SK-N-SH (cell line): ENCODE measurements at regions not wholly inside any gene's neighbourhood (a gene's known extent, or its start where the extent isn't known, plus 50 kb on each side); places are given as distances from the start of the nearest gene placed in this dataset.

Experiments used
- CTCF ChIA-PET: fragments of 300-600, 350-600 bp; formaldehyde crosslinking; extraction: SDS; loops from one replicate; lab custom pipeline; 2021; lab: Yijun Ruan, JAX
- POLR2A ChIA-PET: fragments of 350-600 bp; sonication (Branson Sonifier 250); formaldehyde crosslinking; extraction: SDS; loops from one replicate; lab custom pipeline; 2020; ENCODE audit warnings: antibody characterized with exemption, inconsistent platforms; lab: Yijun Ruan, JAX
- DNase-seq: peaks from one replicate; pipeline ENCODE4 v3.0.0; 2012
- H2AFZ ChIP-seq: fragments of 200-600 bp; sonication (generic); 2 replicates; pipeline ENCODE4 v1.8.1; 2016; ENCODE audit warnings: antibody characterized with exemption, mild to moderate bottlenecking, low read depth
- H3F3A ChIP-seq: fragments of 200-600 bp; sonication (generic); replicated peaks from 2 replicates; pipeline ENCODE3; 2016; ENCODE audit warnings: antibody characterized with exemption, mild to moderate bottlenecking; ENCODE audit not compliant: insufficient read depth
- H3K27ac ChIP-seq, 2 experiments: fragments of 200-500 bp in 1 of 2; fragments of 200-600 bp in 1 of 2; sonication (Bioruptor generic) in 1 of 2; sonication (generic), shearing (Covaris generic) in 1 of 2; 2 replicates each; pipeline versions ENCODE4 v1.5.1 to v1.6.1; 2014 to 2016; ENCODE audit warnings: low read depth in 2 of 2, inconsistent platforms in 1 of 2, low read length in 1 of 2, mild to moderate bottlenecking in 1 of 2, mixed read lengths in 1 of 2
- H3K27me3 ChIP-seq: fragments of 200-600 bp; sonication (generic), shearing (Covaris generic); 2 replicates; pipeline ENCODE4 v1.6.1; 2016; ENCODE audit warnings: mixed run types; ENCODE audit not compliant: insufficient read depth
- H3K36me3 ChIP-seq, 2 experiments: fragments of 200-500 bp in 1 of 2; fragments of 200-600 bp in 1 of 2; sonication (Bioruptor generic) in 1 of 2; sonication (generic) in 1 of 2; replicated peaks in 1 of 2; 2 replicates each; pipeline versions ENCODE3 to v1.5.1; 2014 to 2016; ENCODE audit warnings: low read length in 1 of 2, mild to moderate bottlenecking in 1 of 2; ENCODE audit not compliant: insufficient read depth in 2 of 2, control insufficient read depth in 1 of 2
- H3K4me1 ChIP-seq, 2 experiments: fragments of 200-500 bp in 1 of 2; fragments of 200-600 bp in 1 of 2; sonication (Bioruptor generic) in 1 of 2; sonication (generic), shearing (Covaris generic) in 1 of 2; 2 replicates each; pipeline versions ENCODE4 v1.5.1 to v1.6.1; 2014 to 2016; ENCODE audit warnings: low read depth in 1 of 2, low read length in 1 of 2, mixed run types in 1 of 2; ENCODE audit not compliant: insufficient read depth in 2 of 2, control insufficient read depth in 1 of 2
- H3K4me2 ChIP-seq: fragments of 200-600 bp; sonication (generic), shearing (Covaris generic); 2 replicates; pipeline ENCODE4 v1.6.1; 2017; ENCODE audit warnings: mixed run types
- H3K4me3 ChIP-seq, 2 experiments: fragments of 200-500 bp in 1 of 2; fragments of 200-600 bp in 1 of 2; sonication (Bioruptor generic) in 1 of 2; sonication (generic), shearing (Covaris generic) in 1 of 2; 2 replicates each; pipeline versions ENCODE4 v1.5.1 to v1.8.1; 2014 to 2016; ENCODE audit warnings: low read depth in 2 of 2, inconsistent platforms in 1 of 2, low read length in 1 of 2, mild to moderate bottlenecking in 1 of 2, mixed read lengths in 1 of 2, moderate library complexity in 1 of 2
- H3K79me2 ChIP-seq: fragments of 200-600 bp; sonication (generic); 2 replicates; pipeline ENCODE4 v1.8.1; 2017; ENCODE audit warnings: mild to moderate bottlenecking; ENCODE audit not compliant: insufficient read depth
- H3K9ac ChIP-seq: fragments of 200-600 bp; sonication (generic); 2 replicates; pipeline ENCODE4 v1.6.1; 2017; ENCODE audit warnings: mixed run types
- H3K9me2 ChIP-seq: fragments of 200-600 bp; sonication (generic); 2 replicates; pipeline ENCODE4 v1.6.1; 2017; ENCODE audit warnings: mixed run types
- H3K9me3 ChIP-seq: fragments of 200-600 bp; sonication (generic); 2 replicates; pipeline ENCODE4 v1.6.1; 2017; ENCODE audit warnings: mixed run types, mild to moderate bottlenecking, moderate library complexity
- H4K20me1 ChIP-seq: fragments of 200-600 bp; sonication (generic); 2 replicates; pipeline ENCODE4 v1.6.1; 2017; ENCODE audit warnings: mild to moderate bottlenecking, mixed run types; ENCODE audit not compliant: insufficient read depth
- ELF1 ChIP-seq: IDR thresholded peaks from 2 replicates; pipeline ENCODE4 v1.4.0; 2012
- EZH2phosphoT487 ChIP-seq: fragments of 200-600 bp; sonication (generic); IDR thresholded peaks from 2 replicates; pipeline ENCODE4 v1.6.1; 2017; ENCODE audit warnings: low read depth, mixed run types, mild to moderate bottlenecking, antibody characterized with exemption, moderate library complexity, borderline replicate concordance
- FOSL2 ChIP-seq: IDR thresholded peaks from 2 replicates; pipeline ENCODE4 v1.4.0; 2012; ENCODE audit warnings: low read depth, mild to moderate bottlenecking, moderate library complexity, borderline replicate concordance
- FOXJ3 ChIP-seq: sonication (generic); formaldehyde crosslinking; IDR thresholded peaks from 2 replicates; pipeline ENCODE4 v1.5.1; 2020; ENCODE audit warnings: mild to moderate bottlenecking, missing genetic modification reagents
- FOXM1 ChIP-seq: IDR thresholded peaks from 2 replicates; pipeline ENCODE4 v1.4.0; 2012; ENCODE audit warnings: low read depth, mild to moderate bottlenecking
- MAX ChIP-seq: IDR thresholded peaks from 2 replicates; pipeline ENCODE4 v1.4.0; 2012; ENCODE audit warnings: low read depth
- MEF2A ChIP-seq: IDR thresholded peaks from 2 replicates; pipeline ENCODE4 v1.4.0; 2012; ENCODE audit warnings: low read depth, borderline replicate concordance
- MXI1 ChIP-seq: IDR thresholded peaks from 2 replicates; pipeline ENCODE4 v1.6.1; 2012; ENCODE audit warnings: mild to moderate bottlenecking, low read depth, low read length, improper control_type of control experiment
- NFIC ChIP-seq: IDR thresholded peaks from 2 replicates; pipeline ENCODE4 v1.4.0; 2012; ENCODE audit warnings: borderline replicate concordance
- POLR2AphosphoS5 ChIP-seq: IDR thresholded peaks from 2 replicates; pipeline ENCODE4 v1.6.1; 2012; ENCODE audit warnings: low read depth, low read length
- RAD21 ChIP-seq: IDR thresholded peaks from 2 replicates; pipeline ENCODE4 v1.6.1; 2012; ENCODE audit warnings: mild to moderate bottlenecking, low read length
- RCOR1 ChIP-seq: fragments of 150-350 bp; IDR thresholded peaks from 2 replicates; pipeline ENCODE4 v1.6.1; 2017; ENCODE audit warnings: antibody characterized with exemption, low read length
- RFX5 ChIP-seq: IDR thresholded peaks from 2 replicates; pipeline ENCODE4 v1.6.1; 2012; ENCODE audit warnings: mild to moderate bottlenecking, improper control_type of control experiment, low read length
- RXRA ChIP-seq: IDR thresholded peaks from 2 replicates; pipeline ENCODE4 v1.4.0; 2012; ENCODE audit warnings: low read depth, mild to moderate bottlenecking, borderline replicate concordance
- SIN3A ChIP-seq: IDR thresholded peaks from 2 replicates; pipeline ENCODE4 v1.6.1; 2012; ENCODE audit warnings: low read depth, mild to moderate bottlenecking, low read length, moderate library complexity, borderline replicate concordance
- SMC3 ChIP-seq: IDR thresholded peaks from 2 replicates; pipeline ENCODE4 v1.6.1; 2012; ENCODE audit warnings: low read depth, low read length, improper control_type of control experiment
- TCF12 ChIP-seq: IDR thresholded peaks from 2 replicates; pipeline ENCODE4 v1.4.0; 2012
- TEAD4 ChIP-seq: IDR thresholded peaks from 2 replicates; pipeline ENCODE4 v1.4.0; 2012; ENCODE audit warnings: mild to moderate bottlenecking, borderline replicate concordance; ENCODE audit not compliant: insufficient read depth
- YY1 ChIP-seq: IDR thresholded peaks from 2 replicates; pipeline ENCODE4 v1.4.0; 2012; ENCODE audit warnings: low read depth, mild to moderate bottlenecking
- ZBTB33 ChIP-seq: IDR thresholded peaks from 2 replicates; pipeline ENCODE4 v1.4.0; 2012; ENCODE audit warnings: low read depth, borderline replicate concordance
- WGBS: methylation state at CpG from one replicate; pipeline ENCODE4 v1.1.6; 2017; ENCODE audit warnings: low lambda C conversion rate; 5-methylcytosine and 5-hydroxymethylcytosine counted together
- TF ChIP-seq, protein P1 (sequence below): fragments of 150-350 bp; IDR thresholded peaks from 2 replicates; pipeline ENCODE4 v1.6.1; 2016; ENCODE audit warnings: mild to moderate bottlenecking, low read depth, low read length

DNA sequence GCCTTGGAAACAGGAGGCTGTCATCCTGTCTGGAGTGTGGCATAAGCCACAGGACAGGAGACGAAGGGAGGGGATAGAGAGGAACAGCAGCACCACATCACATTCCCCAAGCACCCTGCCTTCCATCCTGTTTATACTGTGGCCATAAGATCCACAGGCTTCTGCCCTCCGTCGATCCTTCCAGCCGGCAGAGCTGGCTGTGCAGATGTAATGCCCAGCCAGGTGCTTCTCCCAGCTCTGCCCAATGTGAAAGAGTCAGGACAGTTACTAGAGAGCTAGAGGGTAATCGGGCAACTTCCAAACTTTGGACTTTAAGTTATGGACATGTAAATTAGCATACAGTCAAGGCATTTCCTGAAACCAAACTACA is 368.4 kb downstream of the SOX9 start:
- Histone ChIP-seq H3K36me3 (no peaks in the 10 kb centered on the region), H3K79me2 (peaks cover 2% of the 10 kb centered on the region; the same call in 1 of the 2 replicates), H3K9me3 (no peaks in the 10 kb centered on the region), H3K4me1 (no peaks in the 10 kb centered on the region; a peak in 1 of 4 replicates), H3K9me2 (no peaks in the 10 kb centered on the region), H4K20me1 (no peaks in the 10 kb centered on the region), H3K27me3 (no peaks in the 10 kb centered on the region), H2AFZ (no peak overlapping the region), H3K4me2 (no peak overlapping the region), H3K4me3 (no peak overlapping the region), H3K27ac (no peak overlapping the region), H3F3A (no peaks in the 10 kb centered on the region), H3K9ac (no peak overlapping the region)
- CTCF ChIA-PET = interaction anchor here (1.0 to 1.4 kb wide), 2 partner anchors 10 to 44 kb away, joined by 3 to 4 read pairs; no protein-coding TSS in a partner anchor
- POLR2A ChIA-PET = no interaction called here
- WGBS = 83% methylated on average over 5 of the region's 5 CpGs
- no peak for TF ChIP-seq RXRA
- no peak for TF ChIP-seq NFIC
- TF ChIP-seq SMC3 = no peak
- TF ChIP-seq TEAD4 = no peak
- no peak for TF ChIP-seq YY1
- TF ChIP-seq RFX5 = no peak
- TF ChIP-seq MAX = no peak
- TF ChIP-seq FOXM1 = no peak
- TF ChIP-seq MXI1 = no peak
- no peak for TF ChIP-seq POLR2AphosphoS5
- no peak for TF ChIP-seq RAD21
- no peak for TF ChIP-seq TCF12
- TF ChIP-seq ELF1 = no peak
- no peak for TF ChIP-seq RCOR1
- TF ChIP-seq FOXJ3 (CRISPR knock-in tag) = no peak
- no peak for DNase-seq

GRCh38 chr17:72491102-72491501 is 370.3 kb downstream of the SOX9 start:
- Histone ChIP-seq H3K36me3 (no peaks in the 10 kb centered on the region), H3K4me3 (no peak overlapping the region), H3K27ac (no peak overlapping the region), H3F3A (no peaks in the 10 kb centered on the region), H3K4me1 (no peaks in the 10 kb centered on the region; a peak in 1 of 4 replicates), H3K79me2 (peaks cover 14% of the 10 kb centered on the region), H3K4me2 (no peak overlapping the region), H3K9me3 (no peaks in the 10 kb centered on the region), H3K27me3 (no peaks in the 10 kb centered on the region), H4K20me1 (no peaks in the 10 kb centered on the region), H3K9me2 (no peaks in the 10 kb centered on the region), H2AFZ (no peak overlapping the region), H3K9ac (no peak overlapping the region)
- WGBS = 58% methylated on average over 2 of the region's 2 CpGs
- TF ChIP-seq RFX5 (no peak), RXRA (no peak), SIN3A (no peak), MEF2A (no peak), EZH2phosphoT487 (no peak), POLR2AphosphoS5 (no peak), FOXM1 (no peak), RAD21 (no peak), FOSL2 (no peak), ZBTB33 (no peak)
- TF ChIP-seq, protein P1, sequence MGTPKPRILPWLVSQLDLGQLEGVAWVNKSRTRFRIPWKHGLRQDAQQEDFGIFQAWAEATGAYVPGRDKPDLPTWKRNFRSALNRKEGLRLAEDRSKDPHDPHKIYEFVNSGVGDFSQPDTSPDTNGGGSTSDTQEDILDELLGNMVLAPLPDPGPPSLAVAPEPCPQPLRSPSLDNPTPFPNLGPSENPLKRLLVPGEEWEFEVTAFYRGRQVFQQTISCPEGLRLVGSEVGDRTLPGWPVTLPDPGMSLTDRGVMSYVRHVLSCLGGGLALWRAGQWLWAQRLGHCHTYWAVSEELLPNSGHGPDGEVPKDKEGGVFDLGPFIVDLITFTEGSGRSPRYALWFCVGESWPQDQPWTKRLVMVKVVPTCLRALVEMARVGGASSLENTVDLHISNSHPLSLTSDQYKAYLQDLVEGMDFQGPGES = no peak
- POLR2A ChIA-PET = no interaction called here
- CTCF ChIA-PET = no interaction called here
- DNase-seq = no peak
